Neuronal stem cell (in vitro differentiated cells): ENCODE measurements at regions not wholly inside any gene's neighbourhood (a gene's known extent, or its start where the extent isn't known, plus 50 kb on each side); places are given as distances from the start of the nearest gene placed in this dataset.
A peak's percentile ranks its signal among the peaks of the same experiment; 100 is the strongest.

Experiments used
- DNase-seq: peaks from one replicate; pipeline ENCODE4 v3.0.0-alpha.2; 2013; ENCODE audit warnings: low spot score
- H2AFZ ChIP-seq: one replicate; pipeline ENCODE4 v1.6.1; 2013; ENCODE audit warnings: mild to moderate bottlenecking, low read length, inconsistent platforms
- H2AK5ac ChIP-seq: 2 replicates; pipeline ENCODE4 v1.6.1; 2013; ENCODE audit warnings: low read depth, mild to moderate bottlenecking, inconsistent platforms, low read length, moderate library complexity, mixed read lengths
- H2BK120ac ChIP-seq: 2 replicates; pipeline ENCODE4 v1.6.1; 2013; ENCODE audit warnings: low read depth, mild to moderate bottlenecking, inconsistent platforms, low read length, moderate library complexity, mixed read lengths
- H2BK12ac ChIP-seq: one replicate; pipeline ENCODE4 v1.6.1; 2013; ENCODE audit warnings: low read length, inconsistent platforms
- H2BK15ac ChIP-seq: 2 replicates; pipeline ENCODE4 v1.6.1; 2013; ENCODE audit warnings: mild to moderate bottlenecking, low read length, inconsistent platforms, mixed read lengths
- H2BK5ac ChIP-seq: one replicate; pipeline ENCODE4 v1.6.1; 2013; ENCODE audit warnings: inconsistent platforms, mild to moderate bottlenecking, low read length, moderate library complexity
- H3K14ac ChIP-seq: one replicate; pipeline ENCODE4 v1.6.1; 2013; ENCODE audit warnings: low read length, inconsistent platforms
- H3K18ac ChIP-seq: 2 replicates; pipeline ENCODE4 v1.6.1; 2013; ENCODE audit warnings: low read length, inconsistent platforms
- H3K23ac ChIP-seq: 2 replicates; pipeline ENCODE4 v1.6.1; 2013; ENCODE audit warnings: low read depth, mild to moderate bottlenecking, mixed read lengths, low read length, inconsistent platforms; ENCODE audit not compliant: poor library complexity
- H3K27ac ChIP-seq: replicated peaks from 3 replicates; pipeline ENCODE4 v1.5.1; 2013; ENCODE audit warnings: low read length, inconsistent platforms
- H3K27me3 ChIP-seq, 3 experiments: 2 replicates each; pipeline ENCODE4 v1.6.1; 2013; ENCODE audit warnings: low read length in 3 of 3, mild to moderate bottlenecking in 2 of 3, inconsistent platforms in 1 of 3, low read depth in 1 of 3, mixed read lengths in 1 of 3, moderate library complexity in 1 of 3; ENCODE audit not compliant: control insufficient read depth in 3 of 3, insufficient read depth in 3 of 3
- H3K36me3 ChIP-seq, 2 donors: replicated peaks in 1 of 2; 2 replicates each; pipeline ENCODE4 v1.6.1; 2013; ENCODE audit warnings: low read length in 2 of 2; ENCODE audit not compliant: control insufficient read depth in 2 of 2, insufficient read depth in 2 of 2
- H3K4ac ChIP-seq: 2 replicates; pipeline ENCODE4 v1.6.1; 2013; ENCODE audit warnings: inconsistent platforms, mild to moderate bottlenecking, low read length, moderate library complexity
- H3K4me1 ChIP-seq, 2 donors: 1 replicate in 1 of 2; 2 replicates in 1 of 2; pipeline ENCODE4 v1.6.1; 2013; ENCODE audit warnings: low read length in 2 of 2, low read depth in 1 of 2; ENCODE audit not compliant: control insufficient read depth in 2 of 2, insufficient read depth in 1 of 2
- H3K4me2 ChIP-seq: one replicate; pipeline ENCODE4 v1.6.1; 2013; ENCODE audit warnings: mild to moderate bottlenecking, low read length, inconsistent platforms; ENCODE audit not compliant: insufficient read depth, poor library complexity, severe bottlenecking
- H3K4me3 ChIP-seq, 2 donors: 2 replicates each; pipeline ENCODE4 v1.5.1; 2013; ENCODE audit warnings: low read length in 2 of 2, mild to moderate bottlenecking in 2 of 2, inconsistent platforms in 1 of 2, moderate library complexity in 1 of 2
- H3K79me1 ChIP-seq: one replicate; pipeline ENCODE4 v1.6.1; 2013; ENCODE audit warnings: low read depth, mild to moderate bottlenecking, inconsistent platforms, low read length, moderate library complexity
- H3K9ac ChIP-seq: one replicate; pipeline ENCODE4 v1.6.1; 2013; ENCODE audit warnings: mild to moderate bottlenecking, low read depth, low read length, inconsistent platforms; ENCODE audit not compliant: poor library complexity
- H3K9me3 ChIP-seq, 2 donors: replicated peaks in 1 of 2; 2 replicates each; pipeline versions ENCODE3 to v1.6.1; 2013; ENCODE audit warnings: low read length in 2 of 2, mild to moderate bottlenecking in 2 of 2, inconsistent platforms in 1 of 2, low read depth in 1 of 2, mixed read lengths in 1 of 2, moderate library complexity in 1 of 2; ENCODE audit not compliant: control insufficient read depth in 2 of 2, insufficient read depth in 1 of 2
- H4K8ac ChIP-seq: one replicate; pipeline ENCODE4 v1.6.1; 2013; ENCODE audit warnings: low read depth, mild to moderate bottlenecking, inconsistent platforms, low read length, moderate library complexity
- H4K91ac ChIP-seq: one replicate; pipeline ENCODE4 v1.6.1; 2013; ENCODE audit warnings: low read length, low read depth, mild to moderate bottlenecking, inconsistent platforms; ENCODE audit not compliant: poor library complexity
- WGBS, 2 donors: extraction: QIAGEN DNeasy Blood & Tissue Kit; methylation state at CpG; one replicate each; pipeline ENCODE4 v1.1.7; 2013; ENCODE audit warnings: missing lambda C conversion rate in 2 of 2, mixed read lengths in 1 of 2; ENCODE audit not compliant: insufficient read length in 2 of 2, insufficient replicate concordance in 1 of 2; ENCODE audit errors: extremely low coverage in 2 of 2; 5-methylcytosine and 5-hydroxymethylcytosine counted together

DNA sequence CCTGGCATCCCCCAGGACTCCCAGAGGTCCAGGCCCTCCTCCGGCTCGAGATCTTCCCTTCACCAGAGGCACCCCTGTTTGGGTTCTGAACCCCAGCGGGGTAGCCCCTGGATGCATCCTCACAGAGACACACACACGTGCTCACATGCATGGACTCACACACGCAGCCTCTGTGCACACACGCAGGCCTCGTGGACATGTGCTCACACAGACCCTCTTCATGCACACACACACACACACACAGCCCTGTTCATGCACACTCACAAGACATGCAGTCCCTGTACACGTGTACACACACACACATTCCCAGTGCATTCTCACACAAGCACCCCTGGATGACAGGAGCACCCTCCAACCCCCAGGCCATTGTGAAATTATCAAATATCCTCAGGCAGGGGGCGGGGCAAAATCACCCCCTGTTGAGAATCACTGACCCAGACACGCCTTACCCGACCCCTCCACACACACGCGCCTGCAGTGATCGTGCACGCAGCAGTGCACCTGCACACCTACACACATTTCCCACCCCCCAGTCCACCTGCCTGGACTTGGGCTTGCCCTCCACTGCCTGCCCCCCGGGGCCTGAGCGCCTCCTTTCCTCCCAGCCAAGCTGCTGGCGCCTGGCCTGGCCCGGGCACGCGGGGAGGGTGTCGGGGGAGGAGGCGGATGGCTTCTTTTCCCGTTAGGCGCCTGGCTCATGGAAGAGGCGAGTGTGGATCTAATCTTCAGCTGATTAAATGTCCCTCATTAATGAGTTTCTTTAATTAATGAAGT, 62.6 kb downstream of the ENGASE start:
- peak overlapping the region; percentile 80 for H3K18ac ChIP-seq
- peak overlapping the region; percentile 19 for H4K91ac ChIP-seq
- peaks cover 0 to 14% of the 10 kb centered on the region in 2 donors for H3K4me1 ChIP-seq
- H2BK15ac ChIP-seq: peak overlapping the region; percentile 30
- peak overlapping the region in 1 of 2 donors; percentile 59 for H3K4me3 ChIP-seq
- H3K14ac ChIP-seq: no peak overlapping the region
- no peak for DNase-seq
- no peak overlapping the region for H2BK12ac ChIP-seq
- H3K23ac ChIP-seq: no peak overlapping the region
- peak overlapping the region; percentile 43 for H2AK5ac ChIP-seq
- H4K8ac ChIP-seq: peak overlapping the region; percentile 7
- H3K79me1 ChIP-seq: no peaks in the 10 kb centered on the region
- H2AFZ ChIP-seq: no peak overlapping the region
- no peak overlapping the region for H3K27ac ChIP-seq
- H3K27me3 ChIP-seq: peaks cover 0 to 66% (median 4%) of the 10 kb centered on the region in 3 experiments
- peak overlapping the region; percentile 79 for H2BK5ac ChIP-seq
- no CpG with 5 or more reads among the region's 26 CpGs for WGBS, 2 donors
- H3K36me3 ChIP-seq: peaks cover 0 to 8% of the 10 kb centered on the region in 2 donors
- peak overlapping the region; percentile 65 for H3K9ac ChIP-seq
- no peak overlapping the region for H2BK120ac ChIP-seq
- H3K4ac ChIP-seq: no peak overlapping the region
- no peak overlapping the region for H3K4me2 ChIP-seq
- peaks cover 0 to 10% of the 10 kb centered on the region in 2 donors for H3K9me3 ChIP-seq

DNA sequence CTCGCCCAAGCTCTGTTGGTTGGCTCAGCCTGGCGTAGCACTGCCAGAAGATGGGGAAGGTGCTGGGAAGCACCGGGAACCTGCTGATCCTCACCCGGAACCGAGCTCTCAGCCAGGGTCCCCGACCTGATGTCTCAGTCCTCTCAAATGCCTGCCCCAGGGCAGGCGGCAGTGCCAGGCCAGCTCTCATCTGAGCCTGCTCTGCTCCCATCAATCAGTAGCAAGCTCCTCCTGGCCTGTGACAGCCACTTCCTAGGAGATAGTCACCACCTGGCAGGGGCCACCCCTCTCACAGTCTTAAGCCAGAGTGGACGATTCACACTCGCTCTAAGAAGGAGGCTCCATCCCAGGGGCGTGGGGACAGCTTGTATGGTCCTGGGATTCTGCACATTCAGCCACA, 62.0 kb downstream of the ENGASE start:
- Histone ChIP-seq H2BK120ac (peak overlapping the region; percentile 42), H4K8ac (no peak overlapping the region), H4K91ac (no peak overlapping the region), H3K27me3 (peaks cover 0 to 64% (median 4%) of the 10 kb centered on the region in 3 experiments), H2AK5ac (peak overlapping the region; percentile 71), H3K36me3 (peaks cover 0 to 8% of the 10 kb centered on the region in 2 donors), H3K23ac (peak overlapping the region; percentile 20), H3K79me1 (no peaks in the 10 kb centered on the region), H3K14ac (no peak overlapping the region), H3K4me2 (no peak overlapping the region), H3K4ac (no peak overlapping the region), H3K9ac (no peak overlapping the region), H2BK12ac (no peak overlapping the region), H2AFZ (no peak overlapping the region), H2BK15ac (peak overlapping the region; percentile 30), H3K18ac (no peak overlapping the region), H2BK5ac (peak overlapping the region; percentile 79), H3K9me3 (peaks cover 0 to 10% of the 10 kb centered on the region in 2 donors), H3K27ac (no peak overlapping the region), H3K4me3 (no peak overlapping the region), H3K4me1 (peaks cover 0 to 14% of the 10 kb centered on the region in 2 donors)
- no peak for DNase-seq
- no CpG with 5 or more reads among the region's 10 CpGs for WGBS, 2 donors
